AG09309 (cell line): ENCODE measurements at regions not wholly inside any gene's neighbourhood (a gene's known extent, or its start where the extent isn't known, plus 50 kb on each side); places are given as distances from the start of the nearest gene placed in this dataset.
"Not testable (repeated sequence)": the region's sequence is repeated elsewhere in the genome, so short reads cannot be mapped to it uniquely, and the experiment has no call there.

Experiments
- DNase-seq: peaks from one replicate; pipeline ENCODE4 v3.0.0-alpha.2; 2010; ENCODE audit warnings: low read depth
- H3K4me3 ChIP-seq: 2 replicates; pipeline ENCODE4 v1.5.1; 2011; ENCODE audit warnings: mild to moderate bottlenecking, low read depth, low read length, moderate library complexity; ENCODE audit not compliant: control insufficient read depth
- CTCF ChIP-seq: IDR thresholded peaks from 2 replicates; pipeline ENCODE4 v1.5.1; 2011; ENCODE audit warnings: mild to moderate bottlenecking, low read depth, low read length, inconsistent platforms; ENCODE audit not compliant: insufficient read depth, control insufficient read depth; ENCODE audit errors: missing control alignments

GRCh38 chr3:101143012-101143411 is 149.8 kb upstream of the ABI3BP start:
- DNase-seq: no peak
- no peak for TF ChIP-seq CTCF
- no peak overlapping the region for H3K4me3 ChIP-seq

GRCh38 chr3:101142160-101142559 is 148.9 kb upstream of the ABI3BP start:
- TF ChIP-seq CTCF: no peak
- no peak overlapping the region for H3K4me3 ChIP-seq
- DNase-seq: no peak

- no peak for DNase-seq
- H3K4me3 ChIP-seq: no peak overlapping the region
- TF ChIP-seq CTCF: no peak
These were observed 147.9 kb upstream of the ABI3BP start for GRCh38 chr3:101141135-101141534.

GRCh38 chr3:101138817-101139216 is 145.6 kb upstream of the ABI3BP start:
- H3K4me3 ChIP-seq: no peak overlapping the region
- DNase-seq: no peak
- no peak for TF ChIP-seq CTCF

- no peak for DNase-seq
- no peak for TF ChIP-seq CTCF
- no peak overlapping the region for H3K4me3 ChIP-seq
These were observed 141.1 kb upstream of the ABI3BP start for GRCh38 chr3:101134331-101134730.

GRCh38 chr3:101133652-101134051 is 140.4 kb upstream of the ABI3BP start:
- TF ChIP-seq CTCF: no peak
- DNase-seq: no peak
- no peak overlapping the region for H3K4me3 ChIP-seq

GRCh38 chr3:101133197-101133596 is 140.0 kb upstream of the ABI3BP start:
- H3K4me3 ChIP-seq, DNase-seq: not testable (repeated sequence)
